Retina (tissue), 1 donor: ENCODE measurements at regions not wholly inside any gene's neighbourhood (a gene's known extent, or its start where the extent isn't known, plus 50 kb on each side); places are given as distances from the start of the nearest gene placed in this dataset.
"Not testable (repeated sequence)": the region's sequence is repeated elsewhere in the genome, so short reads cannot be mapped to it uniquely, and the experiment has no call there.

Source experiments
- DNase-seq: peaks from one replicate; pipeline ENCODE4 v3.0.0-alpha.2; 2016

DNA sequence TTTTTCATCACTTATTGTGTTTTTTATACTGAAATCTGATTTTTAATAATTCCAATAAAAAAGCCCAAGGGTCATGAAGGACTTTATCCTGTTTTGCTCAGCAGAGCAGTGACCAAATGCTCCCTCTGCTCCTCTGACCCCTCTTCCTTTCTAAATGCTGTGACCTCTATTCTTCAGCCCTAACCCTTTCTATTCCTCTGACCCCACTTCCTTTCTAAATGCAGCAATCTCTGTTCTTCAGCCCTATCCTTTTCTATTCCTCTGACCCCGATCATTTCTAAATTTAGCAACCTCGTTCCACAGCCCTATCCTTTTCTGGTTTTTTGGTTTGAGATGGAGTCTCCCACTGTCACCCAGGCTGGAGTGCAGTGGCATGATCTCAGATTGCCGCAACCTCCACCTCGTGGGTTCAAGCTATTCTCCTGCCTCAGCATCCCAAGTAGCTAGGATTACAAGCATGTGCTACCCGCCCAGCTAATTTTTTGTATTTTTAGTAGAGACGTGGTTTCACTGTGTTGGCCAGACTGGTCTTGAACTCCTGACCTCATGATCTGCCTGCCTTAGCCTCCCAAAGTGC lies 581.4 kb upstream of the DEFB115 start:
- not testable (repeated sequence) for DNase-seq

DNA sequence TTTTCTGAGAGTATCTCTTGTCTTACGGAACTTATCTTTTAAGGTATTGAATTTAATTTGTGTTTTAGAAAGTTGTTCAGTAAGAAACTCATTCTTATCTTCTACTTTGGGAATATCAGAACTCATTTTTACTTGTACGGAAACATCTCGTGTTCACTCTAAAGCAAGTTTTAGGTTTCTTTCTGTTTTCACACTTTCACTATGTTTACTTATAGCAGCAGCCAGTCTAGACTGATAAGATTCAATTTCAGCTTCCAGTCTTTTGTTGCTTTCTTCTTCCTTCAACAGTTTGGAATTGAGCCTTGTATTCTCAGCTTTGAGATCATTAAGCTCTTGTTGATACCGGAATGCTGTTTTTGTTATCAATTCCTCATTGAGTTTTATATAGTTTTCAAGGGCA lies 575.2 kb upstream of the DEFB115 start:
- not testable (repeated sequence) for DNase-seq

DNA sequence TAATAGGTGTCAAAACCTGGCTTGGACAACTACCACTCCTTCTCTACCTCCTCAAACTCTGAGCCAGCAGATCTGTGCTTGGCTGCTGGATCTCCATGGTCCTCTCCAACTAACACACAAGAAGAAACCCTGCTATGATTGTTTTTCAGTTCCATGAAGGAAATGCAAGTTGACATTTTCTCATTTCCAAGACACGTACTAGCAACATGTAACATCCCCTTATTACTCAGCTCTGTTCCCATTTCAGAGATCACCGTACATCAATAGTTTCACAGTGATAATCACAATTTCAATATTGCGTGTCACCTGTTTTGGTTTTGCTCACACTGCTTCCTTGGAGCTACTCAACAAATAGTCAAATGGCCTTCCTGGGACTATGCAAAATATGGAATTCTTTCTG lies 544.6 kb upstream of the DEFB115 start:
- DNase-seq: not testable (repeated sequence)

DNA sequence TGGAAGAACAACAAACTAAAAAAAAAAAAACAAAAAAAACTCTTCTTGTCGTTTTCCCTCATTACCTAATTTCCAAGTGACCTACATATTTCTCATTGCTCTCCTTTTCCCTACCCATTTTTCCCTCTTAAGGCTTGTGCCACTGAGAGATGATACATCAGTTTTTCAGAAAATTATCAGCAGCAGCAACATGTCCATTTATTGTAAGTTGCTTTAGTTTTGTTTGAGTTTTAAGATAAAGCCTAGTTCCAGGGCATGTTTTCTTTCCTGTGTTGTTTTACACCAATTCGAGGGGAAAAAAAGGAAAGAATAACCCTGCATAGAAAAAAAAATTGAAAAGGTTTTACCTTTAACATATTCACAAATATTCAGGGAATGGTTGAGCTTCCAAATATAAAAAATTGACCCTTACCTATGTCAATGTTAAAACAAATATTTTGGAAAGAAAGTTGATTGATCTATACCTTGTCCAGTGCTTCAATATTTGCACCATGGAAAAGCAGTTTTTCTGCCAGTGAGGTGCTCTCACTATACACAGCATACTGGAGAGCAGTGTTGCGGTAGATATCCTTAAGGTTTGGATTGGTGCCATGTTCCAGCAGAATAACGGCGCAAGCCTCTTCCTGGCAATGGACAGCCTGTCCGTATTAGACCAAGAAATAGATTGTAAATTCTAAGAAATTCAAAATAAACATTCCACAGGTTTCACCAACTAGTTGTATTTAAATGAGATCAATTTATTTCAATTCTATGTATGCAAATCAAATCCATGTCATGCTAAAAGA lies 537.9 kb upstream of the DEFB115 start:
- DNase-seq: not testable (repeated sequence)

DNA sequence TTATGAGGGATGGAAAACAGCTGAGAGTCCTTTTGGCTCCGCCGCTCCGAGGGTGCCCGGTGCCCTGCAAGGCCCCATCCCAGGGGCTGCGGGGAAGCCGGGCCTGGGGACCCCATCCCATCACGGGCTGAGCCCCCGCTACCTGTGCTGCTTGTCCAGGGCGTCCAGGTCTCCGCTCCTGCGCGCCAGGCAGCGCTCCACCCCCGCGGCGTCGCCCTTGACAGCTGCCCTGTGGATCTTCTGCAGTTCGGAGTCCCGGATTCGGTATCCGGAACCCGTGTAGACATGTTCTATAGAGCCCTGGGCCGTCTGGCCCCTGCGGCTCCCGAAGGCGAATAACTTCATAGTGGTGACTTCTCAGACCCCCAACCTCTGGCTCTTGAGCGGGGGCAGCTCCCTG lies 534.0 kb upstream of the DEFB115 start:
- DNase-seq: peak; percentile 21

DNA sequence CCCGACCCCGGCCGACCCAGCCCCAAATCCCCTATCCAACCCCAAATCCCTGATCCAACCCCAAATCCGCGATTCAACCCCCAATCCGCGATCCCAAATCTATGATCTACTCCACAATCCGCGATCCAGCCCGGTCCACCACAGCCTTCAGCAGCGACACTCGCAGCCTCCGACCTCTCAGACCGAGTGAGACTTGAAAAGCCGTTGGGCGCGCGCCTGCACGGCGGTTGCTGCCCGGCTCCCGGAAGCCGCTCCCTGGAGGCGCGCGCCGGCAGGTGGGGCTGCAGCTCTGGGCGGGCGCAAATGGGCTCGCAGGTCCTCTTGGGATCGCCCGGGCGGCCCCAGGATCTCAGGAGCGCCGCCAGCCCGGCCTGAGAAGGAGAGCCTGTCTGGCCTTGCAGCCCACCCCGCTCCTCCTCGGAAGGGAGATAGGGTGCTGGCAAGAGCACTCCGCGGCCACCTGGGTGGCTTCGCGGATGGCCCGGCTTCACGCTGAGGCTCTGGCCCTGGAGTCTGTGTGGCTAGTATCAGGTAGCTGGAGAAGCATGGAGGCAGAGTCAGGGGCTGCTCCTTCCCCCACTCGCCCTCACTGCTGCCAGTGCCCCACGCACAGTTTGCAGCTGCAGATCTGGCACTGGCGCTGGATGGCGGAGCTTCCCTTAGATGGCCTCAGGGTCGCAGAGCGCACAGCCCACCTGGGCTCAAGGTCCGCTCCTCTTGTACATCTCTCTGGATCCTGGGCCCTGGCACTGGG lies 533.4 kb upstream of the DEFB115 start:
- DNase-seq: peak; percentile 70

DNA sequence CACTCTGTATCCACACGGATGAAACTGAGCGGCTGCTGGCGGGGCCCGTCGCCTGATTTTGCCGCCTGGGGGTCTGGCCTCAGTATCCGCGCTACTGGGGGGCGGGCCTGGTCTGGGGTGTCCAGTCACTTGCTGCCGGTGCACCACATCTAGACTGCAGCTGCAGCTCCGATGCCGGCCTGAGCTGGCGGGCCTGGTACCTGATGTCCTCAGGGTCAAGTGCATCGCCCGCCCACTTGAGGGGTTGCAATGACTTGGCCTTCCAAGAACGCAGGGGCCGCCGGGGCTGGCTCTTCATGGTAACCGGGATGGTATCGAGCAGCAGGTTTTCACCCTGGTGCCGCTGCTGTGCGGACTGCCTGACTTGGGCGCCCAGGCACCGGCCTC lies 532.8 kb upstream of the DEFB115 start:
- DNase-seq: not testable (repeated sequence)

DNA sequence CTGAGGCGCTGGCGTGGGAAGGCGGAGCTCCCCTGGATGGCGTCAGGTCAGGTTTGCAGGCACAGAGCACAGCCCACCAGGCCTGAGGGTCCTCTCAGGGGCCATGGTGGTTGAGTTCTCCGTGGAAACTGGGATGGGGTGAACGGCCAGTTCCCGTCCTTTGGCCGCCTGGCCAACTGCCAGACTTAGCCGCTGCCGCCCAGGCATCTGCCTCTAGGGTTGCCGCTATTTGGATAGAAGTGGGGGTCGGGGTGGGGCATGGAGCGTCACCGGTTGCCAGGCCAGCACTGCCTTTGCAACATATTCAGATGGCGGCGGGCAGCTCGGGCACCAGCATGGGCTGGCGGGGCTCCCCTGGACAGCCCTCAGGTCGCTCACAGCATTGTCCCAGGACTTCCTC lies 532.3 kb upstream of the DEFB115 start:
- not testable (repeated sequence) for DNase-seq

DNA sequence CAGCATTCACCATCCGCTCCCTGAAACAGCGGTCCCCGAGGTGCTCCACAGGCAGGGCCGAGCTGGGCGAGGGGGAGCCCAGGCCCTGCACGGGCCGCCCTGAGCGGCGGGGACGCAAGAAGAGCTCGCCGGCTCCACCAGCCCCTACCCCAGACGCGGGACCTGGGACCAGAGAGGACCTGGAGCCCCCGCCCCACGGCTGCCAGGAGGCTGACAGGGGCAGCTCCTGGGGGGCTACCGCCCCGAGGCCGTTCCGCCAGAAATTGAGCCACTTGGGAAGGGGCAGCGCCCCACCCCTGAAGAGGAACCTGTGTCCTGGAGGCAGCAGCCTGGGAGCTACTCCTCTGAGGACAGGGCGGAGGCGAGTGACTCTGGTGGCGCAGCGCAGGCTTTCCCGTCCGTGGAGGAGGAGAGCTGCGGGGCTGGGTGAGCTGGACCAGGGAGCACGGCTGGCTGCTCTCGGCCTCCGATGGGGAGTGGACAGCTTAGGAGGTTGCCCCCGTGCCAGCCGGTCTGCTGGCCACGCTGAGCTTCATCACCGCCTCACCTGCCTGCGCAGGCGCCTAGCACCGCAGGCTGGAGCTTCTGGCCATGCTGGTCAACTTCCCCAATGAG lies 529.1 kb upstream of the DEFB115 start:
- not testable (repeated sequence) for DNase-seq
